ENCODE measurements at regions not wholly inside any gene's neighbourhood (a gene's known extent, or its start where the extent isn't known, plus 50 kb on each side); places are given as distances from the start of the nearest gene placed in this dataset.

DNA sequence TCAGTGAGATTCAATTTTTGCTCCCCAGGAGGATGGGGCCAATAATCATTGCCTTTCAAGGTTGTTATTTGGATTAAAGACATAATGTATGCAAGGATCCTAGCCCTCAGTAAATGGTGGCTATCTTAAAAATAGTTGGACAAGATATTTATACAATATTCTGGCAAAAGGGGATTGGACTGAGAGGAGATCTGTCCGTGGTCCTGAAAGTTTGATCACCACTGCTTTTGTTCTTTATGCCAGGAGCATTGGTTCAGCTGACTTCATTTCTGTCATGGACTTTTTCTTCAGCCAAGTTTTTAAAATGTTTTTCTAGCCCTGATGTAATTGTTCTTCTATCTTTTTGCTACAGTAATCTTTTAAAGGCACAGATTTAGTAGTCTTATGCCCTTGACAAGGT is 70.2 kb upstream of the TCL1A start:
- H4K20me1 ChIP-seq (ENCODE audit: insufficient read depth) = no peaks in the 10 kb centered on the region
- H3K4me2 ChIP-seq = no peak overlapping the region
- no peak overlapping the region for H3K4me3 ChIP-seq (ENCODE audit: low read depth in 2 of 2, low read length in 1 of 2)
- no peaks in the 10 kb centered on the region for H3K79me2 ChIP-seq (ENCODE audit: insufficient read depth)
- no peak for DNase-seq
- H3F3A ChIP-seq (replicated peaks; ENCODE audit: insufficient read depth) = no peaks in the 10 kb centered on the region
- H3K4me1 ChIP-seq (ENCODE audit: control insufficient read depth in 1 of 2, insufficient read depth in 2 of 2, low read depth in 1 of 2, low read length in 1 of 2) = no peaks in the 10 kb centered on the region
- POLR2A ChIA-PET = no interaction called here
- no peak overlapping the region for H3K9ac ChIP-seq
- H3K27ac ChIP-seq (ENCODE audit: low read depth in 2 of 2, low read length in 1 of 2) = no peak overlapping the region
- 0% methylated on average over 1 of the region's 1 CpG for WGBS (ENCODE audit: low lambda C conversion rate)
- no peaks in the 10 kb centered on the region for H3K36me3 ChIP-seq (replicated peaks in 1 of 2; ENCODE audit: control insufficient read depth in 1 of 2, insufficient read depth in 2 of 2, low read length in 1 of 2)
- H3K9me2 ChIP-seq = no peaks in the 10 kb centered on the region
- H3K9me3 ChIP-seq = no peaks in the 10 kb centered on the region
- TF ChIP-seq RFX5 (IDR thresholded peaks at IDR 0.05; ENCODE audit: low read length) = no peak
- no peak for TF ChIP-seq TCF12 (IDR thresholded peaks at IDR 0.05)
- TF ChIP-seq, protein P1, sequence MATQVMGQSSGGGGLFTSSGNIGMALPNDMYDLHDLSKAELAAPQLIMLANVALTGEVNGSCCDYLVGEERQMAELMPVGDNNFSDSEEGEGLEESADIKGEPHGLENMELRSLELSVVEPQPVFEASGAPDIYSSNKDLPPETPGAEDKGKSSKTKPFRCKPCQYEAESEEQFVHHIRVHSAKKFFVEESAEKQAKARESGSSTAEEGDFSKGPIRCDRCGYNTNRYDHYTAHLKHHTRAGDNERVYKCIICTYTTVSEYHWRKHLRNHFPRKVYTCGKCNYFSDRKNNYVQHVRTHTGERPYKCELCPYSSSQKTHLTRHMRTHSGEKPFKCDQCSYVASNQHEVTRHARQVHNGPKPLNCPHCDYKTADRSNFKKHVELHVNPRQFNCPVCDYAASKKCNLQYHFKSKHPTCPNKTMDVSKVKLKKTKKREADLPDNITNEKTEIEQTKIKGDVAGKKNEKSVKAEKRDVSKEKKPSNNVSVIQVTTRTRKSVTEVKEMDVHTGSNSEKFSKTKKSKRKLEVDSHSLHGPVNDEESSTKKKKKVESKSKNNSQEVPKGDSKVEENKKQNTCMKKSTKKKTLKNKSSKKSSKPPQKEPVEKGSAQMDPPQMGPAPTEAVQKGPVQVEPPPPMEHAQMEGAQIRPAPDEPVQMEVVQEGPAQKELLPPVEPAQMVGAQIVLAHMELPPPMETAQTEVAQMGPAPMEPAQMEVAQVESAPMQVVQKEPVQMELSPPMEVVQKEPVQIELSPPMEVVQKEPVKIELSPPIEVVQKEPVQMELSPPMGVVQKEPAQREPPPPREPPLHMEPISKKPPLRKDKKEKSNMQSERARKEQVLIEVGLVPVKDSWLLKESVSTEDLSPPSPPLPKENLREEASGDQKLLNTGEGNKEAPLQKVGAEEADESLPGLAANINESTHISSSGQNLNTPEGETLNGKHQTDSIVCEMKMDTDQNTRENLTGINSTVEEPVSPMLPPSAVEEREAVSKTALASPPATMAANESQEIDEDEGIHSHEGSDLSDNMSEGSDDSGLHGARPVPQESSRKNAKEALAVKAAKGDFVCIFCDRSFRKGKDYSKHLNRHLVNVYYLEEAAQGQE (IDR thresholded peaks at IDR 0.05; ENCODE audit: low read depth, low read length) = peak; percentile 89
- TF ChIP-seq FOXJ3 (CRISPR knock-in tag; IDR thresholded peaks at IDR 0.05) = no peak
- TF ChIP-seq TEAD4 (IDR thresholded peaks at IDR 0.05; ENCODE audit: borderline replicate concordance, insufficient read depth) = no peak
- no peak overlapping the region for H2AFZ ChIP-seq (ENCODE audit: low read depth)
- CTCF ChIA-PET = interaction anchor here (0.7 to 5.1 kb wide), 2 partner anchors 10 to 58 kb away, joined by 3 to 27 read pairs; no protein-coding TSS in a partner anchor
- H3K27me3 ChIP-seq (ENCODE audit: insufficient read depth) = no peaks in the 10 kb centered on the region

GRCh38 chr14:95776798-95777534 is 63.0 kb upstream of the TCL1A start:
- Histone ChIP-seq H3K27ac (ENCODE audit: low read depth in 2 of 2, low read length in 1 of 2) (no peak overlapping the region), H3K27me3 (ENCODE audit: insufficient read depth) (no peaks in the 10 kb centered on the region), H3K4me3 (ENCODE audit: low read depth in 2 of 2, low read length in 1 of 2) (no peak overlapping the region), H3K79me2 (ENCODE audit: insufficient read depth) (no peaks in the 10 kb centered on the region), H3K4me2 (no peak overlapping the region), H3K36me3 (replicated peaks in 1 of 2; ENCODE audit: control insufficient read depth in 1 of 2, insufficient read depth in 2 of 2, low read length in 1 of 2) (no peaks in the 10 kb centered on the region), H4K20me1 (ENCODE audit: insufficient read depth) (no peaks in the 10 kb centered on the region), H3K9me2 (no peaks in the 10 kb centered on the region), H3K4me1 (ENCODE audit: control insufficient read depth in 1 of 2, insufficient read depth in 2 of 2, low read depth in 1 of 2, low read length in 1 of 2) (no peaks in the 10 kb centered on the region; a peak in 1 of 4 replicates), H3F3A (replicated peaks; ENCODE audit: insufficient read depth) (no peaks in the 10 kb centered on the region), H3K9ac (no peak overlapping the region), H3K9me3 (no peaks in the 10 kb centered on the region), H2AFZ (ENCODE audit: low read depth) (no peak overlapping the region)
- no peak for TF ChIP-seq FOXM1 (IDR thresholded peaks at IDR 0.05; ENCODE audit: low read depth)
- TF ChIP-seq RAD21 (IDR thresholded peaks at IDR 0.05; ENCODE audit: low read length) = no peak
- TF ChIP-seq RFX5 (IDR thresholded peaks at IDR 0.05; ENCODE audit: low read length) = no peak
- no peak for TF ChIP-seq NFIC (IDR thresholded peaks at IDR 0.05; ENCODE audit: borderline replicate concordance)
- no peak for TF ChIP-seq YY1 (IDR thresholded peaks at IDR 0.05; ENCODE audit: low read depth)
- no peak for TF ChIP-seq GABPA (IDR thresholded peaks at IDR 0.05; ENCODE audit: low read depth)
- TF ChIP-seq CTCF (IDR thresholded peaks at IDR 0.05) = no peak
- no peak for TF ChIP-seq SIN3A (IDR thresholded peaks at IDR 0.05; ENCODE audit: borderline replicate concordance, low read depth, low read length)
- TF ChIP-seq SMC3 (IDR thresholded peaks at IDR 0.05; ENCODE audit: low read depth, low read length) = no peak
- TF ChIP-seq CHD2 (IDR thresholded peaks at IDR 0.05; ENCODE audit: low read length, partially characterized antibody) = no peak
- no peak for TF ChIP-seq ELF1 (IDR thresholded peaks at IDR 0.05)
- CTCF ChIA-PET = interaction anchor here (0.6 to 1.7 kb wide), 4 partner anchors 102 to 217 kb away, joined by 3 to 4 read pairs (median 3); no protein-coding TSS in a partner anchor
- WGBS (ENCODE audit: low lambda C conversion rate) = 15% methylated on average over 5 of the region's 7 CpGs
- POLR2A ChIA-PET = no interaction called here
- no peak for DNase-seq
